MCF 10A (cell line): ENCODE measurements at regions not wholly inside any gene's neighbourhood (a gene's known extent, or its start where the extent isn't known, plus 50 kb on each side); places are given as distances from the start of the nearest gene placed in this dataset.

Experiments
- BruUV-seq: library from RNA; stranded (reverse); fragments of 400-500 nt; replicated peaks from 2 replicates; lab custom pipeline; 2021; lab: Mats Ljungman, UMichigan
- CTCF ChIA-PET: fragments of 300-600 bp; sonication (Branson Sonifier 250); formaldehyde crosslinking; extraction: SDS; loops from one replicate; lab custom pipeline; 2021; ENCODE audit warnings: antibody characterized with exemption, inconsistent platforms; lab: Yijun Ruan, JAX
- POLR2A ChIA-PET: fragments of 300-600, 350-650 bp; sonication (Branson Sonifier 250); formaldehyde crosslinking; extraction: SDS; loops from one replicate; lab custom pipeline; 2020; ENCODE audit warnings: antibody characterized with exemption, inconsistent platforms; lab: Yijun Ruan, JAX
- DNase-seq: peaks from one replicate; pipeline ENCODE4 v3.0.0-alpha.2; 2018; ENCODE audit not compliant: unreplicated experiment
- H3K27ac Mint-ChIP-seq: one replicate; pipeline ENCODE4 v1.8.0; 2022; ENCODE audit warnings: mild to moderate bottlenecking, low read depth, mixed read lengths; ENCODE audit not compliant: unreplicated experiment
- H3K27me3 Mint-ChIP-seq: one replicate; pipeline ENCODE4 v1.8.0; 2022; ENCODE audit warnings: mixed read lengths; ENCODE audit not compliant: insufficient read depth, unreplicated experiment
- H3K36me3 Mint-ChIP-seq: one replicate; pipeline ENCODE4 v1.8.0; 2022; ENCODE audit warnings: mild to moderate bottlenecking, moderate library complexity, mixed read lengths; ENCODE audit not compliant: insufficient read depth, unreplicated experiment
- H3K4me1 Mint-ChIP-seq: one replicate; pipeline ENCODE4 v1.8.0; 2022; ENCODE audit warnings: mixed read lengths; ENCODE audit not compliant: insufficient read depth, unreplicated experiment
- H3K4me3 Mint-ChIP-seq: one replicate; pipeline ENCODE4 v1.8.0; 2022; ENCODE audit warnings: mild to moderate bottlenecking, moderate library complexity, mixed read lengths; ENCODE audit not compliant: unreplicated experiment
- H3K9me3 Mint-ChIP-seq: one replicate; pipeline ENCODE4 v1.8.0; 2022; ENCODE audit warnings: mixed read lengths; ENCODE audit not compliant: unreplicated experiment
- CTCF ChIP-seq: fragments of 200-600 bp; IDR thresholded peaks from one replicate; pipeline ENCODE4 v1.8.0; 2022; ENCODE audit warnings: antibody characterized with exemption, mild to moderate bottlenecking; ENCODE audit not compliant: unreplicated experiment
- intact Hi-C: fragments of 100-400 bp; cut with micrococcal nuclease; formaldehyde crosslinking; loops from 2 replicates; pipeline ENCODE4 v1.14.1; 2022

GRCh38 chr5:89199306-89199705, 316.3 kb upstream of the MEF2C start:
- no peaks in the 10 kb centered on the region for H3K4me1 Mint-ChIP-seq
- ChIA-PET CTCF (interaction anchor here (0.7 kb wide), 1 partner anchor 403 kb away, joined by 4 read pairs; no protein-coding TSS in a partner anchor), POLR2A (interaction anchor here (0.6 kb wide), 1 partner anchor 29 kb away, joined by 3 read pairs; no protein-coding TSS in a partner anchor)
- no peak for DNase-seq
- no peak overlapping the region for H3K4me3 Mint-ChIP-seq
- BruUV-seq = no TSS peak
- H3K27ac Mint-ChIP-seq = no peak overlapping the region
- H3K36me3 Mint-ChIP-seq = no peaks in the 10 kb centered on the region
- intact Hi-C loops = no loop called here
- no peaks in the 10 kb centered on the region for H3K27me3 Mint-ChIP-seq
- no peak for TF ChIP-seq CTCF
- peaks cover 21% of the 10 kb centered on the region for H3K9me3 Mint-ChIP-seq

DNA sequence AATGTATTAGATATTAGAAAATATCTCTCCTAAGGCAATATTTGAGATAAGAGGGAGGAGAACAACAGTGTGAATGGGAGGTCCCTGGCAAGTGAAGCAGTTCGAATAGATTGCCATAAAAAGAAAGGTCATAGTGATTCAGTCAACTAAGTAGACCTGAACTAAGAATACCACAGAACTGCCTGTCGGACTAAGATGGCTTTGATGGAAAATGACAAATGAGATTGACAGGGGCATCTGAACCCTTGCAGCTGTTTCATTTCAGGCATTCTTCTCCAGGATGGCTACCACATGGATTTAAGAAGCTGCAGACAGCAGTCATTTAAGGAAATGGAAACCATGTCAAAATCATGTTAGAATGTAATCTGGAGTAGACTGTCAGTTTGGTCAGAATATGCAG, 308.4 kb upstream of the MEF2C start:
- no peak overlapping the region for H3K4me3 Mint-ChIP-seq
- ChIA-PET CTCF (interaction anchor here (0.7 kb wide), 1 partner anchor 1002 kb away, joined by 6 read pairs; no protein-coding TSS in a partner anchor), POLR2A (no interaction called here)
- no peak overlapping the region for H3K27ac Mint-ChIP-seq
- no peak for DNase-seq
- no TSS peak for BruUV-seq
- no peaks in the 10 kb centered on the region for H3K9me3 Mint-ChIP-seq
- H3K27me3 Mint-ChIP-seq = no peaks in the 10 kb centered on the region
- H3K36me3 Mint-ChIP-seq = no peaks in the 10 kb centered on the region
- TF ChIP-seq CTCF = no peak
- H3K4me1 Mint-ChIP-seq = no peaks in the 10 kb centered on the region
- intact Hi-C loops = no loop called here

GRCh38 chr5:89190515-89191265, 307.7 kb upstream of the MEF2C start:
- intact Hi-C loops = no loop called here
- no peak for TF ChIP-seq CTCF
- no peaks in the 10 kb centered on the region for H3K4me1 Mint-ChIP-seq
- no peaks in the 10 kb centered on the region for H3K9me3 Mint-ChIP-seq
- no peaks in the 10 kb centered on the region for H3K27me3 Mint-ChIP-seq
- H3K4me3 Mint-ChIP-seq = no peak overlapping the region
- BruUV-seq = no TSS peak
- ChIA-PET CTCF (interaction anchor here (0.7 kb wide), 1 partner anchor 1001 kb away, joined by 6 read pairs; no protein-coding TSS in a partner anchor), POLR2A (no interaction called here)
- no peaks in the 10 kb centered on the region for H3K36me3 Mint-ChIP-seq
- no peak for DNase-seq
- H3K27ac Mint-ChIP-seq = no peak overlapping the region

- ChIA-PET POLR2A (no interaction called here), CTCF (interaction anchor here (0.6 kb wide), 1 partner anchor 459 kb away, joined by 3 read pairs; no protein-coding TSS in a partner anchor)
- H3K27ac Mint-ChIP-seq = no peak overlapping the region
- no TSS peak for BruUV-seq
- H3K9me3 Mint-ChIP-seq = no peaks in the 10 kb centered on the region
- no peak overlapping the region for H3K4me3 Mint-ChIP-seq
- intact Hi-C loops = no loop called here
- no peaks in the 10 kb centered on the region for H3K36me3 Mint-ChIP-seq
- TF ChIP-seq CTCF = no peak
- DNase-seq = no peak
- no peaks in the 10 kb centered on the region for H3K27me3 Mint-ChIP-seq
- H3K4me1 Mint-ChIP-seq = no peaks in the 10 kb centered on the region
Measured at GRCh38 chr5:89187883-89188465, 305.0 kb upstream of the MEF2C start.
